Esophagus squamous epithelium (tissue), 4 donors: ENCODE measurements at regions not wholly inside any gene's neighbourhood (a gene's known extent, or its start where the extent isn't known, plus 50 kb on each side); places are given as distances from the start of the nearest gene placed in this dataset.

ENCODE experiments used
- POLR2A ChIP-seq, 4 donors: fragments of 450-650 bp; IDR thresholded peaks; one replicate each; pipeline ENCODE4 v1.6.1; 2017; ENCODE audit warnings: antibody characterized with exemption in 4 of 4, mild to moderate bottlenecking in 4 of 4, moderate library complexity in 3 of 4
- TF ChIP-seq, protein P1 (sequence below), 6 experiments: fragments of 450-650 bp in 4 of 6; fragments of 200-600 bp in 2 of 6; sonication (generic) in 2 of 6; IDR thresholded peaks; one replicate each; pipeline ENCODE4 v1.5.1; 2016 to 2019; ENCODE audit warnings: antibody characterized with exemption in 6 of 6, mild to moderate bottlenecking in 4 of 6, moderate library complexity in 4 of 6

DNA sequence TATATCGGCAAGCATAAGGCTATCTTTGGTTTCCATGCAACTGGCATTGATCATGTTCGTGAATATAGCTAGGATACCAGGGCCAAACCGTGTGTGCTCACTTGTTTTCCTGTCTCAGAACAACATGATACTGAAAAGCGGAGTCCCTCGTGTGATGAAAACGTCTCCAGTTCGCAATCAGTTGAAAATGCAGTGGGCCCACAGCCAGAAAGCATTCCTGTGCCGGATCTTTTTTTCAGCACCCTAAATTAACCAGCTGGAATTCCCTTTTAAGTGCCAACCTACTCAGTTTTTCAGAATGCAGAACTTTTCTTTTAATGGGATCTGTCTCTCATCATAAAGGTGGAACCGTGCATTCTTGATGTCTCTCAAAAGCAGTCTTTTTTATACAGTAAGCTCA is 130.8 kb upstream of the FRG1 start:
- TF ChIP-seq, protein P1, sequence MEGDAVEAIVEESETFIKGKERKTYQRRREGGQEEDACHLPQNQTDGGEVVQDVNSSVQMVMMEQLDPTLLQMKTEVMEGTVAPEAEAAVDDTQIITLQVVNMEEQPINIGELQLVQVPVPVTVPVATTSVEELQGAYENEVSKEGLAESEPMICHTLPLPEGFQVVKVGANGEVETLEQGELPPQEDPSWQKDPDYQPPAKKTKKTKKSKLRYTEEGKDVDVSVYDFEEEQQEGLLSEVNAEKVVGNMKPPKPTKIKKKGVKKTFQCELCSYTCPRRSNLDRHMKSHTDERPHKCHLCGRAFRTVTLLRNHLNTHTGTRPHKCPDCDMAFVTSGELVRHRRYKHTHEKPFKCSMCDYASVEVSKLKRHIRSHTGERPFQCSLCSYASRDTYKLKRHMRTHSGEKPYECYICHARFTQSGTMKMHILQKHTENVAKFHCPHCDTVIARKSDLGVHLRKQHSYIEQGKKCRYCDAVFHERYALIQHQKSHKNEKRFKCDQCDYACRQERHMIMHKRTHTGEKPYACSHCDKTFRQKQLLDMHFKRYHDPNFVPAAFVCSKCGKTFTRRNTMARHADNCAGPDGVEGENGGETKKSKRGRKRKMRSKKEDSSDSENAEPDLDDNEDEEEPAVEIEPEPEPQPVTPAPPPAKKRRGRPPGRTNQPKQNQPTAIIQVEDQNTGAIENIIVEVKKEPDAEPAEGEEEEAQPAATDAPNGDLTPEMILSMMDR (IDR thresholded peaks at IDR 0.05) = no peak
- no peak for TF ChIP-seq POLR2A (IDR thresholded peaks at IDR 0.05)
